GM19239 (cell line): ENCODE measurements at regions not wholly inside any gene's neighbourhood (a gene's known extent, or its start where the extent isn't known, plus 50 kb on each side); places are given as distances from the start of the nearest gene placed in this dataset.
"Not testable (repeated sequence)": the region's sequence is repeated elsewhere in the genome, so short reads cannot be mapped to it uniquely, and the experiment has no call there.

Experiments
- DNase-seq: peaks from one replicate; pipeline ENCODE4 v3.0.0; 2011; ENCODE audit warnings: low spot score; ENCODE audit not compliant: insufficient read length
- FAIRE-seq: peaks from 2 replicates; lab custom pipeline; 2011; peaks lifted over from hg19 to GRCh38; lab: Jason Lieb, UNC

- DNase-seq (no peak), FAIRE-seq (no peak)
These were observed 120.7 kb upstream of the TMEM45B start for GRCh38 chr11:129694966-129695365.

- DNase-seq (peak; percentile 20), FAIRE-seq (peak; percentile 68)
These were observed 119.9 kb upstream of the TMEM45B start for GRCh38 chr11:129695571-129696308.

- no peak for FAIRE-seq
- no peak for DNase-seq
These were observed 119.2 kb upstream of the TMEM45B start for GRCh38 chr11:129696309-129696989.

- FAIRE-seq (no peak), DNase-seq (no peak)
These were observed 117.4 kb upstream of the TMEM45B start for GRCh38 chr11:129698212-129698611.

GRCh38 chr11:129699711-129700304 is 115.8 kb upstream of the TMEM45B start:
- FAIRE-seq (no peak), DNase-seq (no peak)

- FAIRE-seq: no peak
- no peak for DNase-seq
These were observed 114.9 kb upstream of the TMEM45B start for GRCh38 chr11:129700701-129701100.

GRCh38 chr11:129701706-129702105 is 113.9 kb upstream of the TMEM45B start:
- no peak for FAIRE-seq
- DNase-seq: no peak

GRCh38 chr11:129702410-129703398 is 112.9 kb upstream of the TMEM45B start:
- FAIRE-seq: no peak
- DNase-seq: no peak

- FAIRE-seq: no peak
- no peak for DNase-seq
These were observed 111.8 kb upstream of the TMEM45B start for GRCh38 chr11:129703846-129704245.

GRCh38 chr11:129704831-129705230 is 110.8 kb upstream of the TMEM45B start:
- no peak for DNase-seq
- FAIRE-seq: no peak

- FAIRE-seq: no peak
- no peak for DNase-seq
These were observed 110.3 kb upstream of the TMEM45B start for GRCh38 chr11:129705341-129705740.

- no peak for DNase-seq
- no peak for FAIRE-seq
These were observed 109.7 kb upstream of the TMEM45B start for GRCh38 chr11:129705933-129706332.

- no peak for DNase-seq
- no peak for FAIRE-seq
These were observed 105.7 kb upstream of the TMEM45B start for GRCh38 chr11:129709801-129710398.

GRCh38 chr11:129710423-129710822 is 105.2 kb upstream of the TMEM45B start:
- FAIRE-seq (no peak), DNase-seq (no peak)

- FAIRE-seq (no peak), DNase-seq (no peak)
These were observed 103.9 kb upstream of the TMEM45B start for GRCh38 chr11:129711760-129712159.

GRCh38 chr11:129712486-129713240 is 103.0 kb upstream of the TMEM45B start:
- not testable (repeated sequence) for FAIRE-seq, DNase-seq

GRCh38 chr11:129719037-129719436 is 96.6 kb upstream of the TMEM45B start:
- no peak for DNase-seq
- FAIRE-seq: no peak

GRCh38 chr11:129720156-129720555 is 95.5 kb upstream of the TMEM45B start:
- FAIRE-seq (no peak), DNase-seq (no peak)

GRCh38 chr11:129720994-129721393 is 94.7 kb upstream of the TMEM45B start:
- DNase-seq (no peak), FAIRE-seq (no peak)
